ENCODE measurements at regions not wholly inside any gene's neighbourhood (a gene's known extent, or its start where the extent isn't known, plus 50 kb on each side); places are given as distances from the start of the nearest gene placed in this dataset.

DNA sequence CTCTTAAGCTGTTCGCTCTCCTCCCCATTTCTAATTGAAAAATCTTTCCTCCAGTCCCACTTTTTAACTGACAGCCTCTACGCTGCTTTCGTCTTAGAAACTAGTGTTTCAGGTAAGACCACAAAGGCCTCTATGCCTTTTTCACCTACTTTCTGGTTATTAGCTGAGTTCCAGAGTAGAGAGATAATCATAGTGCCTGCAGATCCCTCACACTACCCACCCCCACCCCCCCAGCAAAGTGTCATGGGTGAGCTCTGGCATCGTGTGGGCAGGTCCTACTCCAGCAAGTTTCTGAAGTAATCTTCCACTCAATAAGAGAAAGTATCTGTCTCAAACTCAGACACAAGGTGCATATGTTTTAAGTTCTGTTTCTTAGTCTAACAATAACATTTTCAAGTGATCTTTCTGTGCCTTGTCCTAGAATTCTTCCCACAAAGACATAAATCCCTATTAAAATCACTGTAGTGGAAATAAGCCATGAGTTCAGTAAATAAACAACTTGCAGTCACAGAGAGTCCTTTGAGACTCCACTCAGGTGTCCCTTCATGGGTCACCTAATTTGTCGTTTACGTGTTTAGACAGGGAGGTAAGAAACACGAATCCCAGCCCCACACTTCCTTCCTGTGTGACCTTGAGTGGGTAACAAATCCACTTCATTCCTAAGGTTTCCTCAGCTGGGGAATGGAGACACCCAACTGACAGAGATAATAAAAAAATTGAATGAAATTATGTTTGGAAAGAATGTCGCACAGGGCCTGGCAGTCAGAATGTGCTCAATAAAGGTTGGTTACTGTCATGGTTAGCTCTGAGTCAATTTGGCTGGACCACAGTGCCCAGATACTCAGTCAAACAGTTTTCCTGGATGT is 228.9 kb upstream of the CAND1 start:
- TF ChIP-seq TAF1 (IDR thresholded peaks at IDR 0.05; ENCODE audit: low read depth), result no peak
- TF ChIP-seq, protein P1, sequence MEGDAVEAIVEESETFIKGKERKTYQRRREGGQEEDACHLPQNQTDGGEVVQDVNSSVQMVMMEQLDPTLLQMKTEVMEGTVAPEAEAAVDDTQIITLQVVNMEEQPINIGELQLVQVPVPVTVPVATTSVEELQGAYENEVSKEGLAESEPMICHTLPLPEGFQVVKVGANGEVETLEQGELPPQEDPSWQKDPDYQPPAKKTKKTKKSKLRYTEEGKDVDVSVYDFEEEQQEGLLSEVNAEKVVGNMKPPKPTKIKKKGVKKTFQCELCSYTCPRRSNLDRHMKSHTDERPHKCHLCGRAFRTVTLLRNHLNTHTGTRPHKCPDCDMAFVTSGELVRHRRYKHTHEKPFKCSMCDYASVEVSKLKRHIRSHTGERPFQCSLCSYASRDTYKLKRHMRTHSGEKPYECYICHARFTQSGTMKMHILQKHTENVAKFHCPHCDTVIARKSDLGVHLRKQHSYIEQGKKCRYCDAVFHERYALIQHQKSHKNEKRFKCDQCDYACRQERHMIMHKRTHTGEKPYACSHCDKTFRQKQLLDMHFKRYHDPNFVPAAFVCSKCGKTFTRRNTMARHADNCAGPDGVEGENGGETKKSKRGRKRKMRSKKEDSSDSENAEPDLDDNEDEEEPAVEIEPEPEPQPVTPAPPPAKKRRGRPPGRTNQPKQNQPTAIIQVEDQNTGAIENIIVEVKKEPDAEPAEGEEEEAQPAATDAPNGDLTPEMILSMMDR (IDR thresholded peaks at IDR 0.05; ENCODE audit: poor library complexity, severe bottlenecking), result no peak
